Cardiac fibroblast (primary cell): ENCODE measurements at regions not wholly inside any gene's neighbourhood (a gene's known extent, or its start where the extent isn't known, plus 50 kb on each side); places are given as distances from the start of the nearest gene placed in this dataset.
A peak's percentile ranks its signal among the peaks of the same experiment; 100 is the strongest.

Experiments used
- DNase-seq, 2 donors: peaks; one replicate each; pipeline versions ENCODE4 v3.0.0 to v3.0.0-alpha.2; 2010; ENCODE audit warnings: low read depth in 2 of 2
- H3K4me3 ChIP-seq, 2 donors: replicated peaks in 1 of 2; 1 replicate in 1 of 2; 2 replicates in 1 of 2; pipeline ENCODE4 v1.5.1; 2011; ENCODE audit warnings: low read depth in 2 of 2, low read length in 2 of 2, mild to moderate bottlenecking in 2 of 2, moderate library complexity in 1 of 2
- CTCF ChIP-seq: IDR thresholded peaks from one replicate; pipeline ENCODE4 v1.5.1; 2011; ENCODE audit warnings: low read depth, mild to moderate bottlenecking, low read length, inconsistent platforms

- no peak for DNase-seq
- TF ChIP-seq CTCF, result no peak
- no peak overlapping the region for H3K4me3 ChIP-seq
These were observed 231.4 kb upstream of the RPL38 start for GRCh38 chr17:73972056-73972455.

DNA sequence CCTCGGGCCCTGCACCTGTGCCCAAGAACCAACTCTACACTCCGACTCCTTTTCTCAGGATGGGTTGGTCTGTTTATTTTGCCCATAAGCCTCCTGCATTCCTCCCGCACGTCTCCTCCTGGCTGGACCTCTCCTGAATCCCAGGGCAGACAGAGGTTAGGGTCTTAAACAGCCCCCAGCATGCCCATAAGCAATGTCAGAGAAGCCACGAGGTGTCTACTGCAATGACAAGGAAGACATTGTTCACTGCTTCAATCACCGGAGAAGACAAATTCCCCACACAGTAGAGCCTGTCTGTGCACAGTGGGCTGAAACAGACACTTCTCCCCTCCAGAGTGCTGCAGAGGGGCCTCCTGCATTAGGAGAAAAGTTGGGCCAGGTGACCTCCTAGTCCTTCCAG is 230.6 kb upstream of the RPL38 start:
- DNase-seq, result no peak
- H3K4me3 ChIP-seq, result no peak overlapping the region
- no peak for TF ChIP-seq CTCF

DNA sequence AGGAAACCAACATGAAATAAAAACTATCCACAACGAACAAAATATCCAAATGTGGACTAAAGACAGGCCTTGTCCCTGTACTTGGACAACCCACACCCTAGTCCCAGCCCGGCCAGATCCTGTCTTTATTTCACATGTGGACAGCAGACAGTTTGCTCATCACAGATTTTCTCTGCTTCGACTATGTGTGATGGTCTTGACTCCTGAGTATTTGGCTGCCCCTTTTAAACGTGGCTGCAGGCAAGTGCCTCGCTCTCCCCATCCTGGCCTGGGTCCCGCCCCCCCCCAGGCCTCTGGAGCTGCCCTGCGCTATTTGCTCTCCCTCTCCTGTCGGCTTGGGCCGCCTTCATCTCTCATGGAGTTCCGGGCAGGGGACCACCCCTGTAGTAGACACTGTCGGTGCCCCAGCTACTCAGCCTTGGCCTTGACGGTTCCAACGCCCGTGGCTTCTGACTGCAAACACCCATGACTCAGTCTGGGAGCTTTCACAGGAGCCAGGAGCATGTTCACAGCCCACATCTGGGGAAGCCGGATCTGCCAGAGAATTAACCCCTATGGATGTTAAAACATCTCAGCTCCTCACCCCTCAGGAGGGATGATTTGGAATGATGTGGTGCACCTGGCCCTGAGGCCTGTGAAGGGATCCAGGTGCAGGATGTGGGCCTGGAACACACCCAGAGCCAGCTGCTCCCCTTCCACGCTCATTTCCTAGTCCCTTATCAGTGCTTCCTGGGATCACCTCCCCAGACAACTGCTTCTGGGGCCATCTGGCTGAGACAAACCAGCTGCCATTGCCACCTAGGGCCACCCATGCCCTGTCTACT is 229.7 kb upstream of the RPL38 start:
- DNase-seq, result no peak
- no peak overlapping the region for H3K4me3 ChIP-seq
- no peak for TF ChIP-seq CTCF

- no peak overlapping the region for H3K4me3 ChIP-seq
- no peak for DNase-seq
- TF ChIP-seq CTCF, result no peak
These were observed 228.9 kb upstream of the RPL38 start for GRCh38 chr17:73974536-73974935.

- H3K4me3 ChIP-seq, result no peak overlapping the region
- no peak for DNase-seq
- no peak for TF ChIP-seq CTCF
These were observed 227.3 kb upstream of the RPL38 start for GRCh38 chr17:73976147-73976546.

GRCh38 chr17:73976676-73977521 is 226.6 kb upstream of the RPL38 start:
- no peak overlapping the region for H3K4me3 ChIP-seq
- TF ChIP-seq CTCF, result no peak
- peak in 1 of 2 donors; percentile 43 for DNase-seq
